ENCODE measurements at regions not wholly inside any gene's neighbourhood (a gene's known extent, or its start where the extent isn't known, plus 50 kb on each side); places are given as distances from the start of the nearest gene placed in this dataset.

- no peak for TF ChIP-seq TEAD4 (CRISPR knock-in tag; IDR thresholded peaks at IDR 0.05)
- no peak for TF ChIP-seq EMX1 (CRISPR knock-in tag; IDR thresholded peaks at IDR 0.05)
- TF ChIP-seq ELF4 (CRISPR knock-in tag; IDR thresholded peaks at IDR 0.05; ENCODE audit: low read depth): no peak
- no peak for TF ChIP-seq ZMAT4 (CRISPR knock-in tag; IDR thresholded peaks at IDR 0.05)
- no peak for TF ChIP-seq ZNF423 (CRISPR knock-in tag; IDR thresholded peaks at IDR 0.05)
- TF ChIP-seq PRRX2 (CRISPR knock-in tag; IDR thresholded peaks at IDR 0.05): no peak
- no peak for TF ChIP-seq NFATC4 (CRISPR knock-in tag; IDR thresholded peaks at IDR 0.05)
- TF ChIP-seq ZNF263 (CRISPR knock-in tag; IDR thresholded peaks at IDR 0.05; ENCODE audit: low read depth): no peak
- TF ChIP-seq E2F1 (CRISPR knock-in tag; IDR thresholded peaks at IDR 0.05): no peak
Measured at GRCh38 chr2:128534688-128535392, 216.2 kb upstream of the HS6ST1 start (continued).

GRCh38 chr2:128535953-128536352 is 217.3 kb upstream of the HS6ST1 start:
- Mint-ChIP-seq H3K4me1 (peaks cover 24% of the 10 kb centered on the region), H3K27me3 (ENCODE audit: low read depth) (no peaks in the 10 kb centered on the region), H3K4me3 (no peak overlapping the region), H3K9me3 (peaks cover 3% of the 10 kb centered on the region; the same call in 1 of the 2 replicates), H3K27ac (no peak overlapping the region), H3K36me3 (no peaks in the 10 kb centered on the region)
- ATAC-seq: no peak
- CTCF ChIA-PET: interaction anchor here (1.1 kb wide), 1 partner anchor 110 kb away, joined by 3 read pairs; no protein-coding TSS in a partner anchor
- DNase-seq (ENCODE audit: low spot score): no peak
- TF ChIP-seq FOXP1 (CRISPR knock-in tag; IDR thresholded peaks at IDR 0.05; ENCODE audit: borderline replicate concordance): no peak
- TF ChIP-seq E2F4 (CRISPR knock-in tag; IDR thresholded peaks at IDR 0.05; ENCODE audit: borderline replicate concordance, low read depth): no peak
- TF ChIP-seq ATF1 (CRISPR knock-in tag; IDR thresholded peaks at IDR 0.05): no peak
- POLR2A ChIA-PET: no interaction called here

- no peak overlapping the region for H3K4me3 Mint-ChIP-seq
- H3K27me3 Mint-ChIP-seq (ENCODE audit: low read depth): no peaks in the 10 kb centered on the region
- ChIA-PET POLR2A (interaction anchor here (1.0 kb wide), 1 partner anchor 26 kb away, joined by 3 read pairs; no protein-coding TSS in a partner anchor), CTCF (interaction anchor here (0.6 to 1.3 kb wide), 6 partner anchors 32 to 860 kb away, joined by 3 to 5 read pairs (median 4); no protein-coding TSS in a partner anchor)
- H3K4me1 Mint-ChIP-seq: peaks cover 24% of the 10 kb centered on the region
- H3K36me3 Mint-ChIP-seq: no peaks in the 10 kb centered on the region
- peak; percentile 94 for ATAC-seq
- peak; percentile 30 for DNase-seq (ENCODE audit: low spot score)
- peak; percentile 22; the same call in 1 of the 2 replicates for TF ChIP-seq ESRRA (CRISPR knock-in tag; IDR thresholded peaks at IDR 0.05; ENCODE audit: borderline replicate concordance)
- no peak for TF ChIP-seq MXD4 (CRISPR knock-in tag; IDR thresholded peaks at IDR 0.05; ENCODE audit: borderline replicate concordance)
- H3K27ac Mint-ChIP-seq: peak overlapping the region; percentile 61
- H3K9me3 Mint-ChIP-seq: peaks cover 4% of the 10 kb centered on the region; the same call in 1 of the 2 replicates
Measured at GRCh38 chr2:128536925-128537620, 218.4 kb upstream of the HS6ST1 start.

GRCh38 chr2:128537646-128538045 is 219.0 kb upstream of the HS6ST1 start:
- Mint-ChIP-seq H3K36me3 (no peaks in the 10 kb centered on the region), H3K27me3 (ENCODE audit: low read depth) (no peaks in the 10 kb centered on the region), H3K27ac (no peak overlapping the region), H3K4me3 (no peak overlapping the region), H3K9me3 (peaks cover 4% of the 10 kb centered on the region; the same call in 1 of the 2 replicates), H3K4me1 (peaks cover 24% of the 10 kb centered on the region)
- ATAC-seq: no peak
- DNase-seq (ENCODE audit: low spot score): no peak
- POLR2A ChIA-PET: interaction anchor here (1.0 kb wide), 1 partner anchor 27 kb away, joined by 3 read pairs; no protein-coding TSS in a partner anchor
- CTCF ChIA-PET: interaction anchor here (0.6 to 1.3 kb wide), 6 partner anchors 31 to 859 kb away, joined by 3 to 5 read pairs (median 4); no protein-coding TSS in a partner anchor
- TF ChIP-seq ERG (CRISPR knock-in tag; IDR thresholded peaks at IDR 0.05) (no peak), NFYB (CRISPR knock-in tag; conservative IDR thresholded peaks at IDR 0.05; ENCODE audit: low read depth) (no peak), PREB (CRISPR knock-in tag; IDR thresholded peaks at IDR 0.05; ENCODE audit: borderline replicate concordance) (no peak), PRDM15 (CRISPR knock-in tag; IDR thresholded peaks at IDR 0.05) (no peak), ZNF671 (CRISPR knock-in tag; IDR thresholded peaks at IDR 0.05) (no peak)
